ENCODE measurements at regions not wholly inside any gene's neighbourhood (a gene's known extent, or its start where the extent isn't known, plus 50 kb on each side); places are given as distances from the start of the nearest gene placed in this dataset.

DNA sequence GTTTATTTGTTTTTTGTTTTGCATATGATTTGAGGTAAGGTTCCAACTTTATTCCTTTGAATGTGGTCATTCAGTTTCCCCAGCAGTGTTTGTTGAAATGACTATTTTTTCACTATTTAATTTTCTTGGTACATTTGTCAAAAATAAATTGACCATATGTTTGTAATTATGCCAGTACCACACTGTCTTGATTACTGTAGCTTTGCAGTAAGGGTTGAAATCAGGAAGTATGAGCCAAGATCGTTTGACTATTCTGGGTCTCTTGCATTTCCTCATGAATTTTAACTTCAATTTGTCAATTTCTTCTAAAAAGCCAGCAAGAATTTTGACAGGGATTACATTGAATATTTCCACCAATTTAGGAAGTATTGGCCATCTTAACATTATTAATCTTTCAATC, 199.3 kb upstream of the PPFIA2 start:
- no peak overlapping the region for H3K4me3 ChIP-seq
- H3K9me1 ChIP-seq (ENCODE audit: control insufficient read depth, insufficient read depth, low read length) = no peaks in the 10 kb centered on the region

DNA sequence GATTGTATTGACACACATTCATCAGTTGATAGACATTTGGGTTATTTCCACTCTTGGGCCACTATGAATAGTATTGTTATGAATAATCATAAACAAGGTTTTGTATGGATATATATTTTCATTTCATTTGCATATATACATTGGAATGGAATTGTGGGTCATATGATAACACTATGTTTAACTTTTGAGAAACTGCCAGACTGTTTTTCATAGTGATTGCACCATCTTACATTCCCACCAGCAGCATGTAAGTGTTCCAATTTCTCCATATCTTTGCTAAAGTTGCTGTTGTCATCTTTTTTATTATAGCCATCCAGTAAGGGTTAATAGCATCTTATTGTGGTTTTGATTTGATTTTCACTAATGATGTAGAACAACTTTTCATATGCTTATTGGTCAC, 198.5 kb upstream of the PPFIA2 start:
- no peak overlapping the region for H3K27ac ChIP-seq (ENCODE audit: extremely low read depth, low read depth, low read length)
- H3K4me1 ChIP-seq (replicated peaks in 1 of 2; ENCODE audit: control insufficient read depth in 2 of 2, insufficient read depth in 2 of 2, low read length in 2 of 2) = no peaks in the 10 kb centered on the region
- no peaks in the 10 kb centered on the region for H3K36me3 ChIP-seq (ENCODE audit: control insufficient read depth, insufficient read depth, low read length)
- DNase-seq (ENCODE audit: extremely low read depth in 1 of 4, low spot score in 3 of 4) (no peak), FAIRE-seq (no peak), ATAC-seq (no peak)
- H3K9me1 ChIP-seq (ENCODE audit: control insufficient read depth, insufficient read depth, low read length) = no peaks in the 10 kb centered on the region
- intact Hi-C loops (cut with micrococcal nuclease) = no loop called here
- in situ Hi-C loops (cut with MboI) = no loop called here
- no peak overlapping the region for H2AFZ ChIP-seq (ENCODE audit: low read depth, low read length)
- no TSS peak for BruUV-seq (replicated peaks)
- H4K20me1 ChIP-seq (replicated peaks; ENCODE audit: control insufficient read depth, insufficient read depth, low read length) = no peaks in the 10 kb centered on the region
- H3K79me2 ChIP-seq (ENCODE audit: control insufficient read depth, insufficient read depth, low read length) = no peaks in the 10 kb centered on the region
- H3K9me3 ChIP-seq (replicated peaks; ENCODE audit: control insufficient read depth, insufficient read depth, low read depth, low read length) = no peaks in the 10 kb centered on the region; the same call in 1 of the 2 replicates
- ChIA-PET CTCF (ENCODE audit: low intra/inter-chr PET ratio) (no interaction called here), POLR2A (no interaction called here)
- no peak overlapping the region for H3K4me3 ChIP-seq
- H3K4me2 ChIP-seq (ENCODE audit: insufficient read depth, low read length) = no peak overlapping the region
- H3K27me3 ChIP-seq (ENCODE audit: control insufficient read depth in 2 of 2, insufficient read depth in 2 of 2, low read length in 2 of 2) = no peaks in the 10 kb centered on the region
- no peak overlapping the region for H3K9ac ChIP-seq (ENCODE audit: insufficient read depth in 1 of 2, low read depth in 2 of 2, low read length in 2 of 2)
- no peak for TF ChIP-seq ZNF239 (CRISPR knock-in tag; IDR thresholded peaks at IDR 0.05)
- TF ChIP-seq ARHGAP35 (IDR thresholded peaks at IDR 0.05; ENCODE audit: partially characterized antibody) = no peak
- TF ChIP-seq LCOR (CRISPR knock-in tag; IDR thresholded peaks at IDR 0.05) = no peak
- TF ChIP-seq KDM5B (IDR thresholded peaks at IDR 0.05; ENCODE audit: insufficient replicate concordance, low read depth, low read length) = no peak
- TF ChIP-seq, protein P1, sequence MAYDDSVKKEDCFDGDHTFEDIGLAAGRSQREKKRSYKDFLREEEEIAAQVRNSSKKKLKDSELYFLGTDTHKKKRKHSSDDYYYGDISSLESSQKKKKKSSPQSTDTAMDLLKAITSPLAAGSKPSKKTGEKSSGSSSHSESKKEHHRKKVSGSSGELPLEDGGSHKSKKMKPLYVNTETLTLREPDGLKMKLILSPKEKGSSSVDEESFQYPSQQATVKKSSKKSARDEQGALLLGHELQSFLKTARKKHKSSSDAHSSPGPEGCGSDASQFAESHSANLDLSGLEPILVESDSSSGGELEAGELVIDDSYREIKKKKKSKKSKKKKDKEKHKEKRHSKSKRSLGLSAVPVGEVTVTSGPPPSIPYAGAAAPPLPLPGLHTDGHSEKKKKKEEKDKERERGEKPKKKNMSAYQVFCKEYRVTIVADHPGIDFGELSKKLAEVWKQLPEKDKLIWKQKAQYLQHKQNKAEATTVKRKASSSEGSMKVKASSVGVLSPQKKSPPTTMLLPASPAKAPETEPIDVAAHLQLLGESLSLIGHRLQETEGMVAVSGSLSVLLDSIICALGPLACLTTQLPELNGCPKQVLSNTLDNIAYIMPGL (CRISPR knock-in tag; IDR thresholded peaks at IDR 0.05) = no peak
- TF ChIP-seq, protein P2, sequence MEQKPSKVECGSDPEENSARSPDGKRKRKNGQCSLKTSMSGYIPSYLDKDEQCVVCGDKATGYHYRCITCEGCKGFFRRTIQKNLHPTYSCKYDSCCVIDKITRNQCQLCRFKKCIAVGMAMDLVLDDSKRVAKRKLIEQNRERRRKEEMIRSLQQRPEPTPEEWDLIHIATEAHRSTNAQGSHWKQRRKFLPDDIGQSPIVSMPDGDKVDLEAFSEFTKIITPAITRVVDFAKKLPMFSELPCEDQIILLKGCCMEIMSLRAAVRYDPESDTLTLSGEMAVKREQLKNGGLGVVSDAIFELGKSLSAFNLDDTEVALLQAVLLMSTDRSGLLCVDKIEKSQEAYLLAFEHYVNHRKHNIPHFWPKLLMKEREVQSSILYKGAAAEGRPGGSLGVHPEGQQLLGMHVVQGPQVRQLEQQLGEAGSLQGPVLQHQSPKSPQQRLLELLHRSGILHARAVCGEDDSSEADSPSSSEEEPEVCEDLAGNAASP (IDR thresholded peaks at IDR 0.05) = no peak
- TF ChIP-seq TCF7 (IDR thresholded peaks at IDR 0.05; ENCODE audit: borderline replicate concordance) = no peak
- TF ChIP-seq POLR2G (IDR thresholded peaks at IDR 0.05; ENCODE audit: low read depth, low read length) = no peak
- no peak for TF ChIP-seq GTF2A2 (tag; IDR thresholded peaks at IDR 0.05)
- TF ChIP-seq RFX7 (CRISPR knock-in tag; IDR thresholded peaks at IDR 0.05) = no peak
- TF ChIP-seq SREBF2 (CRISPR knock-in tag; IDR thresholded peaks at IDR 0.05) = no peak

More for the DNA sequence above, 199.3 kb upstream of the PPFIA2 start:
- DNase-seq (ENCODE audit: extremely low read depth in 1 of 4, low spot score in 3 of 4) = no peak
- Histone ChIP-seq H3K9me3 (replicated peaks; ENCODE audit: control insufficient read depth, insufficient read depth, low read depth, low read length) (no peaks in the 10 kb centered on the region; the same call in 1 of the 2 replicates), H3K4me2 (ENCODE audit: insufficient read depth, low read length) (no peak overlapping the region), H4K20me1 (replicated peaks; ENCODE audit: control insufficient read depth, insufficient read depth, low read length) (no peaks in the 10 kb centered on the region), H3K36me3 (ENCODE audit: control insufficient read depth, insufficient read depth, low read length) (no peaks in the 10 kb centered on the region), H3K79me2 (ENCODE audit: control insufficient read depth, insufficient read depth, low read length) (no peaks in the 10 kb centered on the region), H3K9ac (ENCODE audit: insufficient read depth in 1 of 2, low read depth in 2 of 2, low read length in 2 of 2) (no peak overlapping the region), H3K27ac (ENCODE audit: extremely low read depth, low read depth, low read length) (no peak overlapping the region), H2AFZ (ENCODE audit: low read depth, low read length) (no peak overlapping the region), H3K4me1 (replicated peaks in 1 of 2; ENCODE audit: control insufficient read depth in 2 of 2, insufficient read depth in 2 of 2, low read length in 2 of 2) (no peaks in the 10 kb centered on the region), H3K27me3 (ENCODE audit: control insufficient read depth in 2 of 2, insufficient read depth in 2 of 2, low read length in 2 of 2) (no peaks in the 10 kb centered on the region)
- no peak for FAIRE-seq
- WGBS (ENCODE audit: insufficient coverage, low coverage, missing lambda C conversion rate) = 0% methylated on average over 1 of the region's 1 CpG
- ChIA-PET POLR2A (no interaction called here), CTCF (ENCODE audit: low intra/inter-chr PET ratio) (no interaction called here)
- intact Hi-C loops (cut with micrococcal nuclease) = no loop called here
- ATAC-seq = no peak
- in situ Hi-C loops (cut with MboI) = no loop called here
- TF ChIP-seq KDM1A (IDR thresholded peaks at IDR 0.05) = no peak
- TF ChIP-seq MTF1 (CRISPR knock-in tag; IDR thresholded peaks at IDR 0.05; ENCODE audit: borderline replicate concordance) = no peak
- TF ChIP-seq, protein P3, sequence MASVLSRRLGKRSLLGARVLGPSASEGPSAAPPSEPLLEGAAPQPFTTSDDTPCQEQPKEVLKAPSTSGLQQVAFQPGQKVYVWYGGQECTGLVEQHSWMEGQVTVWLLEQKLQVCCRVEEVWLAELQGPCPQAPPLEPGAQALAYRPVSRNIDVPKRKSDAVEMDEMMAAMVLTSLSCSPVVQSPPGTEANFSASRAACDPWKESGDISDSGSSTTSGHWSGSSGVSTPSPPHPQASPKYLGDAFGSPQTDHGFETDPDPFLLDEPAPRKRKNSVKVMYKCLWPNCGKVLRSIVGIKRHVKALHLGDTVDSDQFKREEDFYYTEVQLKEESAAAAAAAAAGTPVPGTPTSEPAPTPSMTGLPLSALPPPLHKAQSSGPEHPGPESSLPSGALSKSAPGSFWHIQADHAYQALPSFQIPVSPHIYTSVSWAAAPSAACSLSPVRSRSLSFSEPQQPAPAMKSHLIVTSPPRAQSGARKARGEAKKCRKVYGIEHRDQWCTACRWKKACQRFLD (CRISPR knock-in tag; IDR thresholded peaks at IDR 0.05) = no peak
- TF ChIP-seq ZNF316 (IDR thresholded peaks at IDR 0.05) = no peak
- no TSS peak for BruUV-seq (replicated peaks)

Data from K562 (cell line).